Erythroblast (primary cell): ENCODE measurements at regions not wholly inside any gene's neighbourhood (a gene's known extent, or its start where the extent isn't known, plus 50 kb on each side); places are given as distances from the start of the nearest gene placed in this dataset.

Experiments
- DNase-seq, 2 experiments: peaks; one replicate each; lab custom pipeline; 2025; lab: John Stamatoyannopoulos, UW
- GATA1 ChIP-seq: IDR thresholded peaks from 2 replicates; pipeline ENCODE4 v1.6.1; 2011; ENCODE audit warnings: low read depth, mild to moderate bottlenecking, control low read depth, low read length, moderate library complexity
- POLR2A ChIP-seq: IDR thresholded peaks from 2 replicates; pipeline ENCODE4 v1.6.1; 2011; ENCODE audit warnings: mild to moderate bottlenecking, low read length

DNA sequence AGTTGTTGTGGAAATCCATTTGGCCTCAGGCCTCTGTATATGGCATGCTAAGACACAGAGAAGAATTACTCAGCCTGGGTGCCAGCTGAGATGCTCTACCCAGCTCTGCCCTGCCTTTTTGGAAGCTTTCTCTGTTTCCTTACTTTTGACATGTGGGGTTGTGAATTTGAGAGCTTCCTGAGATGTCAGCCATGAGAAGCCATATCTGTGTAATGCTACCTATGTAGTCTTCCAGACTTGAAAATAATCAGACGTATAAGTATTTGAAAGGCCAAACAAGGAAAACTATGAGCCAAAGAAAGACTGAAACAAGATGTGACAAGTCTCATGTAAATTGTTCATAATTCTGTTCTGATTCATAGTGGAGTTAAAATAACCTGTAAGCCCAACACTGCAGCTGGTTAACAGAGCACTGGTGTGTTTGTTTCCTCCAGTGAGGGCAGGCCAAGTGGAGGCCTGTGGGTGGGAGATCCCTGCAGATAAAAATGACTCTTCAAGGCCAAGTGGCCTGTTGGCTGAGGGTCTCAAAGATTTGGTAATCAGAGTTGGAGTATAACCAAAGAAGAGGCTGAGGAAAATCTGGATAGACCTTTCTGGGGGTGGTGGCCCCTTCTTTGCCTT lies 94.0 kb downstream of the TMX1 start:
- TF ChIP-seq GATA1 (no peak), POLR2A (no peak)
- no peak for DNase-seq

- TF ChIP-seq GATA1, result no peak
- no peak for TF ChIP-seq POLR2A
- DNase-seq, result no peak
Observed at GRCh38 chr14:51334566-51334965, 94.5 kb downstream of the TMX1 start.

DNA sequence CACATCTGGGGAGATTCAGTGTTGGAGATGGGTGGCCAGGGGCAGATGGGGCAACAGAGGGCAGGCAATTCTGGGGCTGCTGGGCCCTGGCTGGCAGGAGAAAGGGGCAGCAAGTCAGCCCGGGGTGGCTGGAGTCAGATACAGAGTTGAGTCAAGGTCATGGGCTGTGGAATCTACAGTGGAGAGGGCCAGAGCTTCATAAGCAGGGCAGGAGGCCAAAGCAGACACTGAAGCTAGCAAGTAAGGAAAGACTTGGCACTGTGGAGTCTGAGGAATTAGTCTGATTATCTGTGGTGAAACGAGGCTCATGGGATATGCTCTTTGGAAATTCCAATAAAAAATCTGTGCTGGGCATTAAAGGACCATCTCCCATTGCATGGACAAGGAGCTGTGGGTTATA lies 95.5 kb downstream of the TMX1 start:
- no peak for TF ChIP-seq POLR2A
- TF ChIP-seq GATA1, result no peak
- DNase-seq, result no peak

DNA sequence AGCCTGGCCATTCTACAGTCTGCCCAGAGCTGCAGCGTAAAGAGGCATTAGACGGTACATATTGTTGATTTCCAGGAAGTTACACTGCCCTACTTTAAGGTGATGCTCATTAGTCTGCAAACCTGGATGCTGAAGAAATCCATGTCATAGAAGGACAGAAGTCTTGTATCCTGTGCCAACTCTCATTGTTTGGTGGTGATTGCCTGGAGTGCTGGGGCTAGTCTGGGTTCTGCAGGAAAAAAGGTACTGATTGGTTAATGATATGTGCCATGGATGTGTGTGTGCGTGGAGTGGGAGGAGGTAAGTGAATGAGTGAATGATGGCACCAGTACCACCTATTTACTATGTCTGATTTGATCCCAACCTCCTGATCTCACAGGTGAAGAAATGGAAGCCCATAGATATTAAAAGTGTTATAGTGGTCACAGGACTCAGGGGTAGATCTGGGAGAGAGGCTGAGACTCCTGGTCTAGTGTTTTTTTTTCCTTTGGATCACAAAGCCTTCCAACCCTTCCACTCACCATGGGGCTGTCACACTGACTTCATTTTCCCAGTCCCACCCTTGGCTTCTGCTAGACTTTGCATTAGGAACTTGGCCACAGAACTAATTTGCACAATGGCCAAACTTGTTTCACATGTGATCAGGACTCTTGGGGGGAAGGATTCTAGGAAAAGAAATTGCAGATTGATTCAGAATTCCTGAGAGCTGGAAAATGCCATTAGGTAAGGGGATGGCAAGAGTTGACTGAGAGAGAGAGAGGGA lies 96.1 kb downstream of the TMX1 start:
- no peak for TF ChIP-seq GATA1
- TF ChIP-seq POLR2A, result no peak
- DNase-seq, result no peak

DNA sequence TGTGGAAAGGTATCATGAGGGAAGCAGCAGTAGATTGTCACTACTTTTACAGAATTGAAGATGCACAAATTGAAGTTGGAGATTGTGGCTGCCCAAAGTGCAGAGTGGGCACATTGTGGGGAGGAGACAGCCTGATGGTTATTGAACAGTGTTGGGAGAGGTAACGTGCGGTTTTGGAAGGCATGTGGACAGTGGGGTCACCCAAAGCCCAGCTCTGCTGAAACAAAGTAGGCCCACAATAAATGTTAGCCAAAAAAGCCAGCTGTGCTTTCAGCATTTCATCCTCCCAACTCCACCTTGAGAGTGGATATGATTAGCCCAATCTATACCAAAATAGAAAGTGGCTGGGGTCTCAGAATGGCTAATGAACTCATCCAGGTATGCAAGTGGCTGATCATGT lies 96.7 kb downstream of the TMX1 start:
- TF ChIP-seq GATA1 (no peak), POLR2A (no peak)
- no peak for DNase-seq

DNA sequence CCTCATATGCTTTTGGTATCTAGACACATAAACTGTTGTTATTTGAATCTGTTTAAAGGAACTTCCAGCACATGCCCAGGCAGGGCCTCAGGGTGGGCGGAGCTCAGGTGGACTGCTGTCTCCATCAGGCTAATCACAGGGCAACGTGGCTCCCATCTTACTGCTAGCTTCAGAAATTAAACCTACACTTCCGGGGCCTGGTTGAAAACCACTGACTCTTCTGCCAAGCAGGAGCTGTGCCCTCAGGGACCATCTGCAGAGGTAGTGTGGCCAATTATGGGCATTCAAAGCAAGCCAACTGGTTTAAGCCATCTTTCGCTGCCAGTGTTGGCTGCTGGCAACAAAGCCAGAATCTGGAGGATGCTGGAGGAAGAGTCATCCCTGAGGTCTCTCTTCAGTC lies 97.5 kb downstream of the TMX1 start:
- DNase-seq, result no peak
- no peak for TF ChIP-seq GATA1

DNA sequence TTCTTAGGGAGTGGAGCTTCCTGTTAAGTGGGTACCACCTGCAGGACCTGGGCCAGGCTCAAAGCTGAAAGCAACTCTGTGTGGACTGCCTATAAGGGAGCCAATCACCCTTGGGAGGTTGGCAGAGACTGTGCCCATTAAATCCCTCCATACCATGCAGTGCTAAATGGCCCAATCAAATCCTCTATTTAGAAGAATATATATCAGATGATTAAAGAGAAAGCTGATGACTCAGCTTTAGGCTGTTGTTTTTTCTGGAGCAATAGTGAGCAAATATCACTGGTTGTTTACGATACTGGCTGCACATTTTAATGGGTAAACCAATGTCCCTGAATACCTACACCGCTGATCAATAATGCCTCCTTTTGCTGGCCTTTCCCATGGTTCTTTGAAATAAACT lies 101.3 kb downstream of the TMX1 start:
- no peak for TF ChIP-seq GATA1
- TF ChIP-seq POLR2A, result no peak
- DNase-seq, result no peak

GRCh38 chr14:51342226-51342625 lies 102.2 kb downstream of the TMX1 start:
- TF ChIP-seq GATA1, result no peak

GRCh38 chr14:51351997-51352396 lies 112.0 kb downstream of the TMX1 start:
- no peak for TF ChIP-seq GATA1
- no peak for TF ChIP-seq POLR2A
- DNase-seq, result no peak

More at GRCh38 chr14:51342226-51342625, 102.2 kb downstream of the TMX1 start:
- DNase-seq, result no peak

- TF ChIP-seq POLR2A (no peak), GATA1 (no peak)
- DNase-seq, result no peak
Observed at GRCh38 chr14:51353901-51354300, 113.9 kb downstream of the TMX1 start.

DNA sequence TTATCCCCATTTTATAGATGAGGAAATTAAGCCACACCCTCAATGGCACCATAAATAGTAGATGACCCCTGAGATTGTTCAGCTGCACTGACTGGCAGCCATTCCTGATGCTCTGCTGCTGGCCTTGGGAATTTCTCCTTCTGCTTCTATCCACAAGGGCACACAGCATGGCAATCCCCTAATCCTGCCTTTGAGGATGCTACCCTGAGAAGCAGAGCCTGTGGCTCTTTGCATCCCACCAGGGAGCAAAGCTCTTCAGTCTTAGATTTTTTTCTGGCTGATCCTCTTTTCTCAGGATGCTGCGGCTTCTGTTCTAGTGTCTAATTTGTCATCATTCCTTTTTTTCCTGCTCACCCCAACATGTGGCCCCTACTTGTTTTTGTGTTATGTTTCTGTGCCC lies 114.8 kb downstream of the TMX1 start:
- no peak for TF ChIP-seq POLR2A
- no peak for TF ChIP-seq GATA1
- no peak for DNase-seq

DNA sequence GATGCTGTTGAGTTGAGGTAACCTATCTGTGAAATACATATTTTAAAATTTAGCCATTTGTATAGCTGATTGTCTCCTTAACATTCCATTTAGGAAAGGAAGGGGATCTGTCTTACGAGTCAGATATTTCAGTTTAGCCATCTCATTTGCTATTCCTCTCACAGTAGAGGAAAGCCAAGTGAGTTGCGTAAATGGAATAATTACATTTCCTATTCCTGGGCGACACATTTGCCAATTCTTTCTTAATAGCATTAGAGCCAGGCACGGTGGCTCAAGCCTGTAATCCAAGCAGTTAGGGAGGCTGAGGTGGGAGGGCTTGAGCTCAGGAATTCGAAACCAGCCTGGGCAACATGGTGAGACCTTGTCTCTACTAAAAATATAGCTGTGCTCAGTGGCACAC lies 116.3 kb downstream of the TMX1 start:
- DNase-seq, result no peak
- TF ChIP-seq GATA1 (no peak), POLR2A (no peak)

GRCh38 chr14:51357250-51357649 lies 117.2 kb downstream of the TMX1 start:
- no peak for DNase-seq
- TF ChIP-seq POLR2A (no peak), GATA1 (no peak)

DNA sequence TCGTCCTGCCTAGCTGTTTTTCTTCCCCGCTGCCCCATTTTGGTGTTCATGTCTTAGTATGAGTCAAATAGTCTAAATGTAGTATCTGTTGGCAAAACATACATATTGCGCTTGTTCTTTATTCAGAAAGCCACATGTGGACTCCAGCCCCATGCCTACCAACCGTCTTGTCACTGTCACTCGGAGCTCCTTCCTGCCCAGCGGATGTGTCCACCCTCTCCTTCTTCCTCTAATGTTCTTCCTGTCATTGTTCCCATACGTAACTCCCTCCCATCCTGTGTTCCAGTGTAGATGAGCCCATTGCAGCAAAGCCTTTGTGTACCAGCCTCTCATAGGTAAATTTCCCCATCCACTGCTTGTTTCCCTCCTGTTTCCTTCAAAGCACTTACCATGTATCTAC lies 120.5 kb downstream of the TMX1 start:
- TF ChIP-seq POLR2A, result no peak
- no peak for TF ChIP-seq GATA1
- DNase-seq, result no peak
